OCI-LY3 (cell line): ENCODE measurements at regions not wholly inside any gene's neighbourhood (a gene's known extent, or its start where the extent isn't known, plus 50 kb on each side); places are given as distances from the start of the nearest gene placed in this dataset.

Experiments used
- H2AFZ ChIP-seq: fragments of 200-600, 300-600 bp; shearing (Covaris generic); 2 replicates; pipeline ENCODE4 v1.6.0; 2014; ENCODE audit warnings: antibody characterized with exemption, low read depth, low read length
- H3K27ac ChIP-seq: fragments of 200-600, 300-600 bp; sonication (generic); 2 replicates; pipeline ENCODE4 v1.5.1; 2014; ENCODE audit warnings: mild to moderate bottlenecking, low read length, moderate library complexity, mixed read lengths
- H3K27me3 ChIP-seq: fragments of 200-600, 300-600 bp; sonication (generic); 2 replicates; pipeline ENCODE4 v1.6.1; 2014; ENCODE audit warnings: low read depth, low read length, mixed read lengths
- H3K36me3 ChIP-seq: fragments of 200-600, 300-600 bp; sonication (generic); replicated peaks from 2 replicates; pipeline ENCODE3; 2014; ENCODE audit warnings: low read depth, low read length, mixed read lengths
- H3K4me1 ChIP-seq: fragments of 300-600, 200-600 bp; sonication (generic); 2 replicates; pipeline ENCODE4 v1.6.1; 2014; ENCODE audit warnings: low read length, mixed read lengths
- H3K4me2 ChIP-seq: fragments of 200-600, 300-600 bp; sonication (generic); 2 replicates; pipeline ENCODE4 v1.6.1; 2014; ENCODE audit warnings: low read length, mixed read lengths
- H3K4me3 ChIP-seq: fragments of 300-600, 200-600 bp; sonication (generic); 2 replicates; pipeline ENCODE4 v1.5.1; 2014; ENCODE audit warnings: antibody characterized with exemption, mild to moderate bottlenecking, low read length, moderate library complexity
- H3K79me2 ChIP-seq: fragments of 300-600, 200-600 bp; shearing (Covaris generic); 2 replicates; pipeline ENCODE4 v1.6.1; 2014; ENCODE audit warnings: mild to moderate bottlenecking, low read length, mixed read lengths
- H3K9ac ChIP-seq: fragments of 300-600, 200-600 bp; shearing (Covaris generic); 2 replicates; pipeline ENCODE4 v1.6.0; 2014; ENCODE audit warnings: mild to moderate bottlenecking, low read length, moderate library complexity
- H3K9me3 ChIP-seq: fragments of 200-600, 300-600 bp; shearing (Covaris generic); 2 replicates; pipeline ENCODE4 v1.6.1; 2014; ENCODE audit warnings: low read length, mixed read lengths; ENCODE audit not compliant: insufficient read depth
- H4K20me1 ChIP-seq: fragments of 200-600, 300-600 bp; sonication (generic); 2 replicates; pipeline ENCODE4 v1.6.1; 2016; ENCODE audit warnings: low read length, mixed read lengths; ENCODE audit not compliant: insufficient read depth
- CTCF ChIP-seq: fragments of 200-600, 300-600 bp; sonication (generic); IDR thresholded peaks from 2 replicates; pipeline ENCODE4 v1.5.1; 2014; ENCODE audit warnings: antibody characterized with exemption, low read length, low read depth
- EZH2phosphoT487 ChIP-seq: fragments of 200-600 bp; shearing (Covaris generic); IDR thresholded peaks from 2 replicates; pipeline ENCODE4 v1.6.1; 2018; ENCODE audit warnings: antibody characterized with exemption, mixed run types, low read depth

- Histone ChIP-seq H3K79me2 (no peaks in the 10 kb centered on the region), H3K9ac (no peak overlapping the region), H3K4me2 (no peak overlapping the region), H3K27me3 (no peaks in the 10 kb centered on the region), H3K27ac (no peak overlapping the region), H3K4me3 (no peak overlapping the region), H4K20me1 (no peaks in the 10 kb centered on the region), H3K9me3 (no peaks in the 10 kb centered on the region), H3K36me3 (no peaks in the 10 kb centered on the region), H3K4me1 (peaks cover 8% of the 10 kb centered on the region), H2AFZ (no peak overlapping the region)
- no peak for TF ChIP-seq EZH2phosphoT487
- no peak for TF ChIP-seq CTCF
These were observed 107.4 kb upstream of the PITX2 start for GRCh38 chr4:110730318-110730717.

GRCh38 chr4:110733901-110734300, 111.0 kb upstream of the PITX2 start:
- no peak overlapping the region for H3K4me3 ChIP-seq
- peaks cover 8% of the 10 kb centered on the region for H3K4me1 ChIP-seq
- H3K9me3 ChIP-seq: no peaks in the 10 kb centered on the region
- no peak overlapping the region for H3K9ac ChIP-seq
- no peaks in the 10 kb centered on the region for H3K79me2 ChIP-seq
- no peaks in the 10 kb centered on the region for H3K36me3 ChIP-seq
- no peak overlapping the region for H2AFZ ChIP-seq
- TF ChIP-seq EZH2phosphoT487: no peak
- no peak for TF ChIP-seq CTCF
- no peaks in the 10 kb centered on the region for H3K27me3 ChIP-seq
- no peak overlapping the region for H3K4me2 ChIP-seq
- H3K27ac ChIP-seq: no peak overlapping the region
- no peaks in the 10 kb centered on the region for H4K20me1 ChIP-seq

- H3K4me2 ChIP-seq: no peak overlapping the region
- no peak for TF ChIP-seq CTCF
- TF ChIP-seq EZH2phosphoT487: no peak
- no peaks in the 10 kb centered on the region for H3K79me2 ChIP-seq
- no peaks in the 10 kb centered on the region for H3K9me3 ChIP-seq
- no peaks in the 10 kb centered on the region for H3K36me3 ChIP-seq
- H3K27ac ChIP-seq: no peak overlapping the region
- no peaks in the 10 kb centered on the region for H3K27me3 ChIP-seq
- H4K20me1 ChIP-seq: no peaks in the 10 kb centered on the region
- peaks cover 8% of the 10 kb centered on the region for H3K4me1 ChIP-seq
- no peak overlapping the region for H3K4me3 ChIP-seq
- H3K9ac ChIP-seq: no peak overlapping the region
- H2AFZ ChIP-seq: no peak overlapping the region
These were observed 112.8 kb upstream of the PITX2 start for GRCh38 chr4:110735686-110736085.

- Histone ChIP-seq H3K4me1 (no peaks in the 10 kb centered on the region), H3K27me3 (no peaks in the 10 kb centered on the region), H4K20me1 (no peaks in the 10 kb centered on the region), H3K79me2 (no peaks in the 10 kb centered on the region), H3K36me3 (no peaks in the 10 kb centered on the region), H2AFZ (no peak overlapping the region), H3K4me3 (no peak overlapping the region), H3K9ac (no peak overlapping the region), H3K9me3 (no peaks in the 10 kb centered on the region), H3K4me2 (no peak overlapping the region), H3K27ac (no peak overlapping the region)
- TF ChIP-seq EZH2phosphoT487 (no peak), CTCF (no peak)
These were observed 115.1 kb upstream of the PITX2 start for GRCh38 chr4:110737931-110738330.
